OCI-LY7 (cell line): ENCODE measurements at regions not wholly inside any gene's neighbourhood (a gene's known extent, or its start where the extent isn't known, plus 50 kb on each side); places are given as distances from the start of the nearest gene placed in this dataset.

ENCODE experiments used
- BruUV-seq: library from RNA; stranded (reverse); fragments of 400-500 nt; replicated peaks from 2 replicates; lab custom pipeline; 2021; lab: Mats Ljungman, UMichigan
- CTCF ChIA-PET: fragments of 300-600 bp; sonication (Branson Sonifier 250); formaldehyde crosslinking; loops from one replicate; lab custom pipeline; 2022; ENCODE audit warnings: antibody characterized with exemption; ENCODE audit not compliant: unreplicated experiment; lab: Charles Lee
- POLR2A ChIA-PET: fragments of 300-600 bp; sonication (Branson Sonifier 250); formaldehyde crosslinking; loops from one replicate; lab custom pipeline; 2022; ENCODE audit warnings: antibody characterized with exemption; lab: Charles Lee
- DNase-seq: peaks from one replicate; pipeline ENCODE4 v3.0.0-alpha.2; 2015; ENCODE audit warnings: low spot score
- H2AFZ ChIP-seq: fragments of 200-600 bp; sonication (generic), shearing (Covaris generic); 2 replicates; pipeline ENCODE4 v1.6.1; 2014; ENCODE audit warnings: mild to moderate bottlenecking, antibody characterized with exemption, low read length, moderate library complexity
- H3K27ac ChIP-seq: fragments of 200-600 bp; sonication (generic); 2 replicates; pipeline ENCODE4 v1.5.1; 2014; ENCODE audit warnings: mixed run types, low read depth, mild to moderate bottlenecking, moderate library complexity, low read length, inconsistent platforms; ENCODE audit not compliant: poor library complexity, severe bottlenecking
- H3K36me3 ChIP-seq: fragments of 200-600 bp; sonication (generic); 2 replicates; pipeline ENCODE4 v1.6.1; 2014; ENCODE audit warnings: mild to moderate bottlenecking, antibody characterized with exemption, low read length, moderate library complexity, mixed read lengths; ENCODE audit not compliant: insufficient read depth
- H3K4me1 ChIP-seq: fragments of 200-600 bp; sonication (generic); 2 replicates; pipeline ENCODE4 v1.5.1; 2014; ENCODE audit warnings: mild to moderate bottlenecking, low read length; ENCODE audit not compliant: insufficient read depth, poor library complexity, severe bottlenecking
- H3K4me2 ChIP-seq: fragments of 200-600 bp; sonication (generic); 2 replicates; pipeline ENCODE4 v1.6.1; 2014; ENCODE audit warnings: mild to moderate bottlenecking, low read length
- H3K4me3 ChIP-seq: fragments of 200-600 bp; sonication (generic); 2 replicates; pipeline ENCODE4 v1.5.1; 2014; ENCODE audit warnings: mild to moderate bottlenecking, low read depth, low read length; ENCODE audit not compliant: poor library complexity, severe bottlenecking
- H3K79me2 ChIP-seq: fragments of 200-600 bp; sonication (generic); 2 replicates; pipeline ENCODE4 v1.6.1; 2016; ENCODE audit warnings: low read depth, mild to moderate bottlenecking, low read length, moderate library complexity, mixed read lengths; ENCODE audit not compliant: insufficient read depth
- H3K9me2 ChIP-seq: fragments of 200-600 bp; sonication (generic); 2 replicates; pipeline ENCODE4 v1.6.1; 2016; ENCODE audit warnings: mild to moderate bottlenecking, low read length, mixed read lengths; ENCODE audit not compliant: insufficient read depth
- H3K9me3 ChIP-seq: fragments of 200-600 bp; sonication (generic); 2 replicates; pipeline ENCODE4 v1.6.1; 2014; ENCODE audit warnings: mild to moderate bottlenecking, mixed run types, low read length, mixed read lengths
- H4K20me1 ChIP-seq: fragments of 200-600 bp; sonication (generic); 2 replicates; pipeline ENCODE4 v1.6.1; 2014; ENCODE audit warnings: mild to moderate bottlenecking, antibody characterized with exemption, low read length, moderate library complexity, mixed read lengths; ENCODE audit not compliant: insufficient read depth
- EZH2phosphoT487 ChIP-seq: fragments of 200-600 bp; sonication (generic); IDR thresholded peaks from 2 replicates; pipeline ENCODE4 v1.6.1; 2018; ENCODE audit warnings: low read depth, borderline replicate concordance, mild to moderate bottlenecking, mixed run types, antibody characterized with exemption, low read length, moderate library complexity, mixed read lengths
- intact Hi-C: fragments of 100-400 bp; cut with micrococcal nuclease; formaldehyde crosslinking; loops from one replicate; pipeline ENCODE4 v1.10.0; 2022; ENCODE audit not compliant: unreplicated experiment
- TF ChIP-seq, protein P1 (sequence below): fragments of 200-600 bp; sonication (generic); conservative IDR thresholded peaks from 2 replicates; pipeline ENCODE4 v1.5.1; 2014; ENCODE audit warnings: mild to moderate bottlenecking, antibody characterized with exemption, low read length, moderate library complexity, mixed read lengths

DNA sequence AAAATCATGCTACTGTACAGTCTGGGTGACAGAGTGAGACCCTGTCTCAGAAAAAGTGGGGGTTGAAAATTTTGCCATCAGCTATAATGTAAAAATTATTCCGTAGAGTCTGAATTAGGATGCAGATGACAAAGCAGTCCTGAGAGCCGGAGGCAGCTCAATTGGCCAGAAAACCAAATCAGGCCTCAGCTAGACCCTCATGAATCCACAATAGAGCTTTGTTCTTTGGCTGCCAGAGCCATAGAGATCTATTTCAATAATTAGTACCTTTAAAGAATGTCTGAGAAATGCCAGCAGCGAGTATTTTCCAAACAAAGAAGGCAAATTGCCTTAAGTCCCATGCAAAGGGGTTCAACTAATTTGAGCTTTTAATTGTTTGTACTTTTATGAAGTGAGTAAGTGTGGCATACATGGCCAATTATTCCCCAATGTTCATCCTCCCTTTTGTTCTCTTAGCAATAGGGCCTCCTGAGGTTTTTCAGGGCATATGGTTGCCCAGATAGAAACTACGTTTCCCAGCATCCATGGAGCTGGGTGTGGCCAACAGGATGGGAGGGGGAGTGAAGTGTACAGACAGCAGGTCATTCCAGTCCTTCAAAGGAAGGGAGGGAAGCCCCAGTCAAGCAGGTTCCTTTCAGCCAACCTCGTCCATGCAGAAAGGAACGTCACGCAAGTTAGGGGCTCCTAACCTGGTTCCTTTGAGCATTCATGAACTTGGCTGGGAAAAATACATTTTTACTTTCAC, 211.3 kb upstream of the APCDD1 start:
- Histone ChIP-seq H3K4me2 (no peak overlapping the region), H3K79me2 (no peaks in the 10 kb centered on the region), H3K27ac (no peak overlapping the region), H3K9me3 (no peaks in the 10 kb centered on the region), H3K9me2 (no peaks in the 10 kb centered on the region), H3K36me3 (no peaks in the 10 kb centered on the region), H3K4me1 (no peaks in the 10 kb centered on the region), H4K20me1 (no peaks in the 10 kb centered on the region), H2AFZ (no peak overlapping the region), H3K4me3 (no peak overlapping the region)
- TF ChIP-seq EZH2phosphoT487, result no peak
- TF ChIP-seq, protein P1, sequence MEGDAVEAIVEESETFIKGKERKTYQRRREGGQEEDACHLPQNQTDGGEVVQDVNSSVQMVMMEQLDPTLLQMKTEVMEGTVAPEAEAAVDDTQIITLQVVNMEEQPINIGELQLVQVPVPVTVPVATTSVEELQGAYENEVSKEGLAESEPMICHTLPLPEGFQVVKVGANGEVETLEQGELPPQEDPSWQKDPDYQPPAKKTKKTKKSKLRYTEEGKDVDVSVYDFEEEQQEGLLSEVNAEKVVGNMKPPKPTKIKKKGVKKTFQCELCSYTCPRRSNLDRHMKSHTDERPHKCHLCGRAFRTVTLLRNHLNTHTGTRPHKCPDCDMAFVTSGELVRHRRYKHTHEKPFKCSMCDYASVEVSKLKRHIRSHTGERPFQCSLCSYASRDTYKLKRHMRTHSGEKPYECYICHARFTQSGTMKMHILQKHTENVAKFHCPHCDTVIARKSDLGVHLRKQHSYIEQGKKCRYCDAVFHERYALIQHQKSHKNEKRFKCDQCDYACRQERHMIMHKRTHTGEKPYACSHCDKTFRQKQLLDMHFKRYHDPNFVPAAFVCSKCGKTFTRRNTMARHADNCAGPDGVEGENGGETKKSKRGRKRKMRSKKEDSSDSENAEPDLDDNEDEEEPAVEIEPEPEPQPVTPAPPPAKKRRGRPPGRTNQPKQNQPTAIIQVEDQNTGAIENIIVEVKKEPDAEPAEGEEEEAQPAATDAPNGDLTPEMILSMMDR, result no peak
- CTCF ChIA-PET, result no interaction called here
- no peak for DNase-seq
- no TSS peak for BruUV-seq
- intact Hi-C loops, result no loop called here
- POLR2A ChIA-PET, result no interaction called here

DNA sequence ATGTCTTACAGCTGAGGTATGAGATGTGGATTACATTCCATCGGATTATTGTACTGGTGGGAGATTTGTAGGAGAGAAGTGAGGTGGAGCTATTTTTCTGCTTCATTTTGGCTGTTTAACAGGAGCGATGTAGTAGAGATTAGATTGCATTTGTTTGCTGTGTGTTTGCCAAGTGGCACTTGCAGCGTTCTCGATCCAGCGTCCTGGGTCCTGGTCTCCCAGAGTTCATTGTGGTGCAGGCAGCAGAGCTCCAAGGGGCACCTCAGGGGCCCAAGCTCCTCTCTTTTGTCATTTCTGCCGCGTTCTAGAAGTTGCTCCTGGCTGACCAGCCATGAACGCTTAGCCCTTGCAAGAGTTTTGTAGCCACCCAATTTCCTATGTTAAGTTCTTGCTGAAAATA, 210.1 kb upstream of the APCDD1 start:
- CTCF ChIA-PET, result no interaction called here
- no peak for TF ChIP-seq EZH2phosphoT487
- TF ChIP-seq, protein P1, result no peak
- DNase-seq, result no peak
- BruUV-seq, result no TSS peak
- H3K4me1 ChIP-seq, result no peaks in the 10 kb centered on the region
- no peak overlapping the region for H2AFZ ChIP-seq
- POLR2A ChIA-PET, result interaction anchor here (0.5 kb wide), 1 partner anchor 958 kb away, joined by 3 read pairs; no protein-coding TSS in a partner anchor
- no peaks in the 10 kb centered on the region for H3K9me2 ChIP-seq
- no peaks in the 10 kb centered on the region for H3K9me3 ChIP-seq
- no peaks in the 10 kb centered on the region for H3K79me2 ChIP-seq
- H4K20me1 ChIP-seq, result no peaks in the 10 kb centered on the region
- intact Hi-C loops, result no loop called here
- H3K27ac ChIP-seq, result no peak overlapping the region
- no peaks in the 10 kb centered on the region for H3K36me3 ChIP-seq
- H3K4me2 ChIP-seq, result no peak overlapping the region
- no peak overlapping the region for H3K4me3 ChIP-seq

DNA sequence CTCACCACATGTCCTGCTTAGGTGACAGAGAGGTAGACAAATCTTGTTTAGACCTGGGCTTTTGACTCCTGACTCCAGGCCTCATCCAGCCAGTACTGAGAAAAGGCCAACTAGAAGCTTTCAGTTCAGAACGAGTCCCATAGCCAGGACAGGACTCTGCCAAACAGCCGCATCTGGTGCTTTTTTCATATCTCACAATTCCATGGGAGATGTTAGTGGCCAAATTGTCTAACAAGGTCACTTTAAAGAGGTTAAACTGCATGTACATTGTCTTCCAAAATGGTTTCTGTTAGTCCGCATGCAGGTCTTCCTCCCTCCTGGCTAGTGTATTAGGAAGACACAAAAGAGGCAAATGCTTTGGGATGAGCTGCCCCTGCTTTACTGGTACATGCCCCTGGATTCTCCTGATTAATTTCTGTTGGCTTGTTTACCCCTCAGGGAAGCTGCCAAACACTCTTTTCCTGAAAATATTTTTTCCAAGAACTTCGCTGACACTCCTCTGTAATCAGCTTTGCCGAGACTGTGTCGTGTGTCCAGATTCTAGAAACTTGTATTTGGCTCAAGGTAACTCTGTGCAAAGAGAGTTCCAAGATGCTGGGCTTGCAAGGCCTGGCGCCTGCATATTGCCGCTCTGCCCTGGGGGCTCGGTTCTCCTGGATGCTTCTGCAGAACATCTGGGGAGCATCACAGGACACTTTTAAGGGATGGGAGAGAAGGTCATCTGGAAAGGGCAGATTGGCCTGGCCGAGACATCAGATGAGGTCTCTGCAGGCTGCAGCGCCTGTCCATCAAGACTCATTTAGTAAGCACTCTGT, 209.2 kb upstream of the APCDD1 start:
- Histone ChIP-seq H4K20me1 (no peaks in the 10 kb centered on the region), H3K4me2 (no peak overlapping the region), H3K36me3 (no peaks in the 10 kb centered on the region), H3K9me3 (no peaks in the 10 kb centered on the region), H3K79me2 (no peaks in the 10 kb centered on the region), H3K4me3 (no peak overlapping the region), H2AFZ (no peak overlapping the region), H3K9me2 (no peaks in the 10 kb centered on the region), H3K4me1 (no peaks in the 10 kb centered on the region), H3K27ac (no peak overlapping the region)
- DNase-seq, result no peak
- intact Hi-C loops, result no loop called here
- BruUV-seq, result no TSS peak
- TF ChIP-seq, protein P1, result no peak
- no peak for TF ChIP-seq EZH2phosphoT487
- POLR2A ChIA-PET, result interaction anchor here (0.5 kb wide), 1 partner anchor 959 kb away, joined by 3 read pairs; no protein-coding TSS in a partner anchor
- CTCF ChIA-PET, result no interaction called here
